ENCODE measurements at regions not wholly inside any gene's neighbourhood (a gene's known extent, or its start where the extent isn't known, plus 50 kb on each side); places are given as distances from the start of the nearest gene placed in this dataset.

- no peak for TF ChIP-seq POLR2A (IDR thresholded peaks at IDR 0.05)
- no peak for TF ChIP-seq CTCF (IDR thresholded peaks at IDR 0.05)
These were observed 792.4 kb downstream of the QKI start for GRCh38 chr6:164206807-164207423.
